Fibroblast of mammary gland (primary cell): ENCODE measurements at regions not wholly inside any gene's neighbourhood (a gene's known extent, or its start where the extent isn't known, plus 50 kb on each side); places are given as distances from the start of the nearest gene placed in this dataset.
"Not testable (repeated sequence)": the region's sequence is repeated elsewhere in the genome, so short reads cannot be mapped to it uniquely, and the experiment has no call there.

Experiments
- DNase-seq: peaks from one replicate; pipeline ENCODE4 v3.0.0-alpha.2; 2010; ENCODE audit warnings: low read depth
- H3K4me3 ChIP-seq: 2 replicates; pipeline ENCODE4 v1.5.1; 2011; ENCODE audit warnings: low read depth, mild to moderate bottlenecking, low read length, moderate library complexity; ENCODE audit not compliant: control insufficient read depth
- CTCF ChIP-seq: conservative IDR thresholded peaks from 2 replicates; pipeline ENCODE4 v1.5.1; 2011; ENCODE audit warnings: low read depth, low read length, inconsistent platforms; ENCODE audit not compliant: control insufficient read depth, insufficient read depth

- no peak for TF ChIP-seq CTCF
- DNase-seq = no peak
- H3K4me3 ChIP-seq = no peak overlapping the region
These were observed 760.4 kb downstream of the TMEM121 start for GRCh38 chr14:106286697-106287290.

GRCh38 chr14:106287506-106287905 lies 761.1 kb downstream of the TMEM121 start:
- TF ChIP-seq CTCF = no peak
- no peak for DNase-seq
- H3K4me3 ChIP-seq = no peak overlapping the region

DNA sequence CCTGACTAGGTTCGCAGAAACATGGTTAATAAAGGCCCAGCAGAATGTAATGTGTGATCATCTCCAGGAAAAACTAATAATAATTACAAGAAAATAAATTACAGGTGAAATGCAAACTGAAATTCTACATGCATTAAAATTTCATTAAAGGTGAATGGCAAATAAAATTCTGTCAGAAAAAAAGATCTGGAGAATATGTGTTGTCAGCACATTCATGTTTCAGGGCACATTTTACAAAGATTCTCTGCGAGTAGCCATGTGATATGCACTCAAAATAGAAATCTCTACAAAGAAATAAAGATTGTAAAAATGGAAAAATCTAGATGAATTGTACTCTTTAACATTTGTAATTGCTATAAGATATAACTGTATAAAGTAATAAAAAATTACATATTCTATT lies 765.2 kb downstream of the TMEM121 start:
- H3K4me3 ChIP-seq = no peak overlapping the region
- TF ChIP-seq CTCF = no peak
- no peak for DNase-seq

GRCh38 chr14:106294324-106294723 lies 767.9 kb downstream of the TMEM121 start:
- DNase-seq = no peak
- H3K4me3 ChIP-seq = no peak overlapping the region
- no peak for TF ChIP-seq CTCF

DNA sequence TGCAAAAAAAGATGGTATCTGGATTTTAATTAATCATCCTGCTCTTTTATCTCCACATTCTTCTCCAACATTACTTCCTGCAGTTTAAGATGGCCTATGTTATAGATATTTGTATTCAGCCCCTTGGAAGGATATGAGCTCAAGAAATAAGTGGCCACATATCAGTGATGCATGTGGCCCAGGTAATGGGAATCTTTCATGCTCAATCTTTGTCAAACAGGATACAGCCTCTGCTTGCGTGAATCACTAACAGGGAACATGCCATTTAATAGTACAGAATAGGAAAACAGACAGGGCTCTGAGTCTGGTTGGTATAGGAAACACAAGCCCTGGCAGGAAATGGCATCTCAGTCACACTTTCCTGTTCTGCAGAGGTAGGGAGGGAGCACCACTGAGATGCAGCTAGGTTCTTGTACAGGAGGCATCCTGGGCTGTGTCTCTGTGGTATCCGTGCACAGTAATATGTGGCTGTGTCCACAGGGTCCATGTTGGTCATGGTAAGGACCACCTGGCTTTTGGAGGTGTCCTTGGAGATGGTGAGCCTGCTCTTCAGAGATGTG lies 774.6 kb downstream of the TMEM121 start:
- not testable (repeated sequence) for DNase-seq, H3K4me3 ChIP-seq

DNA sequence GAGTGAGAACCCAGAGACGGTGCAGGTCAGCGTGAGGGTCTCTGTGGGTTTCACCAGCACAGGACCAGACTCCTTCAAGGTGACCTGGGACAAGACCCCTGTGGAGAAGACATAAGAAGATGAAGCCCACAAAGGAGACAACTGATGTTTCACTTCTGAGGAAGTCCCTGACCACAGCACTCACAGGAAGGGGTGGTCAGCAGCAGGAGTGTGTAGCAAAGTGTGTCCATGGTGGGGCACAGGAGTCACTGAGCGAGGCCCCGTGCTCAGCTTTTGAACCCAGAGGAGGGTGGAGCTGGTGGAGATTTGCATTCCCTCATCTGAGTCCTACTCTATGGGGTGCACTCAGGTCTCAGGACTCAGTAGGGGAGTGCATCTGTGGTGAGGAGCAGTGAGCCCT lies 775.2 kb downstream of the TMEM121 start:
- H3K4me3 ChIP-seq, DNase-seq: not testable (repeated sequence)

- H3K4me3 ChIP-seq = no peak overlapping the region
- TF ChIP-seq CTCF = no peak
- DNase-seq = no peak
These were observed 776.3 kb downstream of the TMEM121 start for GRCh38 chr14:106302661-106303060.

GRCh38 chr14:106304271-106304670 lies 777.9 kb downstream of the TMEM121 start:
- H3K4me3 ChIP-seq = no peak overlapping the region
- DNase-seq = no peak
- no peak for TF ChIP-seq CTCF
